Glutamatergic neuron (in vitro differentiated cells): ENCODE measurements at regions not wholly inside any gene's neighbourhood (a gene's known extent, or its start where the extent isn't known, plus 50 kb on each side); places are given as distances from the start of the nearest gene placed in this dataset.

ENCODE experiments used
- DNase-seq: peaks from one replicate; pipeline ENCODE4 v3.0.0; 2022
- H3K27ac Mint-ChIP-seq: one replicate; pipeline ENCODE4 v1.8.0; 2020; ENCODE audit warnings: mild to moderate bottlenecking, mixed read lengths, inconsistent platforms; ENCODE audit not compliant: unreplicated experiment
- H3K27me3 Mint-ChIP-seq: one replicate; pipeline ENCODE4 v1.8.0; 2020; ENCODE audit warnings: mild to moderate bottlenecking, moderate library complexity, mixed read lengths, inconsistent platforms; ENCODE audit not compliant: unreplicated experiment
- H3K36me3 Mint-ChIP-seq: one replicate; pipeline ENCODE4 v1.8.0; 2020; ENCODE audit warnings: mild to moderate bottlenecking, mixed read lengths, inconsistent platforms; ENCODE audit not compliant: unreplicated experiment
- H3K4me1 Mint-ChIP-seq: one replicate; pipeline ENCODE4 v1.8.0; 2020; ENCODE audit warnings: mild to moderate bottlenecking, low read depth, mixed read lengths, inconsistent platforms; ENCODE audit not compliant: unreplicated experiment
- H3K4me3 Mint-ChIP-seq: one replicate; pipeline ENCODE4 v1.8.0; 2020; ENCODE audit warnings: mild to moderate bottlenecking, mixed read lengths, inconsistent platforms; ENCODE audit not compliant: unreplicated experiment
- H3K9me3 Mint-ChIP-seq: one replicate; pipeline ENCODE4 v1.8.0; 2020; ENCODE audit warnings: mild to moderate bottlenecking, moderate library complexity, mixed read lengths, inconsistent platforms; ENCODE audit not compliant: unreplicated experiment
- TF ChIP-seq, protein P1 (sequence below): fragments of 200-600 bp; sonication (generic); IDR thresholded peaks from one replicate; pipeline ENCODE4 v1.5.0; 2021; ENCODE audit not compliant: partially characterized antibody, unreplicated experiment

DNA sequence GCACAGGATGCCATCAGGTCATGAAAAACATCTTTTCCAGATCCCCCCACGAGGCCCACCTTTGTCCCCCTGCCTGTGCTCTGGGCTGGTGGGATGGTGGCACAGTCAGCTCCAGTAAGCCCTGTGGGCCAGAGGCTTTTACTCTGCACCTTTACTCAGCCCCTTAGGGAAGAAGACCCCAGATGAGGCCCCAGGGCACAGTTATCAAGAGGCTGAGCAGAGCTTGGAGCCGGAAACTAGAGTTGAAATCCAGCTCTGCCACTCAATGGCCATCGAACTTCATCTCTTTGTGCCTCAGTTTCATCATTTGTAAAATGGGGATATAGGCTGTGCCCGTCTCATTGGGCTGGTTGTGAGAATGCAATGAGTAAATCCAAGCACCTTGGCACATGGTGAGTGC is 81.7 kb upstream of the TOX2 start:
- Mint-ChIP-seq H3K36me3 (no peaks in the 10 kb centered on the region), H3K9me3 (no peaks in the 10 kb centered on the region), H3K27ac (no peak overlapping the region), H3K27me3 (peaks cover 7% of the 10 kb centered on the region), H3K4me1 (no peaks in the 10 kb centered on the region), H3K4me3 (no peak overlapping the region)
- DNase-seq, result no peak
- TF ChIP-seq, protein P1, sequence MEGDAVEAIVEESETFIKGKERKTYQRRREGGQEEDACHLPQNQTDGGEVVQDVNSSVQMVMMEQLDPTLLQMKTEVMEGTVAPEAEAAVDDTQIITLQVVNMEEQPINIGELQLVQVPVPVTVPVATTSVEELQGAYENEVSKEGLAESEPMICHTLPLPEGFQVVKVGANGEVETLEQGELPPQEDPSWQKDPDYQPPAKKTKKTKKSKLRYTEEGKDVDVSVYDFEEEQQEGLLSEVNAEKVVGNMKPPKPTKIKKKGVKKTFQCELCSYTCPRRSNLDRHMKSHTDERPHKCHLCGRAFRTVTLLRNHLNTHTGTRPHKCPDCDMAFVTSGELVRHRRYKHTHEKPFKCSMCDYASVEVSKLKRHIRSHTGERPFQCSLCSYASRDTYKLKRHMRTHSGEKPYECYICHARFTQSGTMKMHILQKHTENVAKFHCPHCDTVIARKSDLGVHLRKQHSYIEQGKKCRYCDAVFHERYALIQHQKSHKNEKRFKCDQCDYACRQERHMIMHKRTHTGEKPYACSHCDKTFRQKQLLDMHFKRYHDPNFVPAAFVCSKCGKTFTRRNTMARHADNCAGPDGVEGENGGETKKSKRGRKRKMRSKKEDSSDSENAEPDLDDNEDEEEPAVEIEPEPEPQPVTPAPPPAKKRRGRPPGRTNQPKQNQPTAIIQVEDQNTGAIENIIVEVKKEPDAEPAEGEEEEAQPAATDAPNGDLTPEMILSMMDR, result no peak

- no peak for DNase-seq
- H3K9me3 Mint-ChIP-seq, result no peaks in the 10 kb centered on the region
- TF ChIP-seq, protein P1, result no peak
- peaks cover 5% of the 10 kb centered on the region for H3K27me3 Mint-ChIP-seq
- H3K27ac Mint-ChIP-seq, result no peak overlapping the region
- no peaks in the 10 kb centered on the region for H3K4me1 Mint-ChIP-seq
- H3K4me3 Mint-ChIP-seq, result no peak overlapping the region
- no peaks in the 10 kb centered on the region for H3K36me3 Mint-ChIP-seq
These were observed 82.4 kb upstream of the TOX2 start for GRCh38 chr20:43832096-43832816.

GRCh38 chr20:43831481-43832065 is 83.1 kb upstream of the TOX2 start:
- Mint-ChIP-seq H3K27me3 (peaks cover 5% of the 10 kb centered on the region), H3K4me1 (no peaks in the 10 kb centered on the region), H3K4me3 (no peak overlapping the region), H3K27ac (no peak overlapping the region), H3K36me3 (no peaks in the 10 kb centered on the region), H3K9me3 (no peaks in the 10 kb centered on the region)
- DNase-seq, result peak; percentile 31
- TF ChIP-seq, protein P1, result no peak

GRCh38 chr20:43830883-43831282 is 83.8 kb upstream of the TOX2 start:
- H3K27ac Mint-ChIP-seq, result no peak overlapping the region
- H3K27me3 Mint-ChIP-seq, result peaks cover 5% of the 10 kb centered on the region
- no peak overlapping the region for H3K4me3 Mint-ChIP-seq
- H3K4me1 Mint-ChIP-seq, result no peaks in the 10 kb centered on the region
- H3K36me3 Mint-ChIP-seq, result no peaks in the 10 kb centered on the region
- TF ChIP-seq, protein P1, result no peak
- no peaks in the 10 kb centered on the region for H3K9me3 Mint-ChIP-seq
- no peak for DNase-seq

GRCh38 chr20:43829951-43830690 is 84.5 kb upstream of the TOX2 start:
- TF ChIP-seq, protein P1, result no peak
- H3K9me3 Mint-ChIP-seq, result no peaks in the 10 kb centered on the region
- no peak overlapping the region for H3K27ac Mint-ChIP-seq
- H3K36me3 Mint-ChIP-seq, result no peaks in the 10 kb centered on the region
- no peak for DNase-seq
- H3K4me1 Mint-ChIP-seq, result no peaks in the 10 kb centered on the region
- H3K4me3 Mint-ChIP-seq, result no peak overlapping the region
- peaks cover 7% of the 10 kb centered on the region for H3K27me3 Mint-ChIP-seq
